ENCODE measurements at regions not wholly inside any gene's neighbourhood (a gene's known extent, or its start where the extent isn't known, plus 50 kb on each side); places are given as distances from the start of the nearest gene placed in this dataset.

- no peak overlapping the region for H3K14ac ChIP-seq (ENCODE audit: insufficient read length)
- H2BK15ac ChIP-seq (ENCODE audit: low read length): peak overlapping the region; percentile 85; the same call in 1 of the 2 replicates
- H3K18ac ChIP-seq (ENCODE audit: extremely low read depth, low read length): no peak overlapping the region; the same call in 1 of the 2 replicates
- no peak overlapping the region for H2AFZ ChIP-seq (ENCODE audit: low read length)
- H3K23ac ChIP-seq (ENCODE audit: insufficient read length): no peak overlapping the region
- no peak overlapping the region for H2BK5ac ChIP-seq (ENCODE audit: low read depth, low read length)
- H3K4me1 ChIP-seq (replicated peaks in 1 of 4; ENCODE audit: control insufficient read depth in 3 of 4, insufficient read depth in 4 of 4, low read length in 3 of 4): peaks cover 3 to 13% (median 7%) of the 10 kb centered on the region in 4 experiments; a peak in 5 of 7 replicates
- no peak overlapping the region for H3K4ac ChIP-seq (replicated peaks; ENCODE audit: insufficient read length, low read depth, low read length)
- H3K56ac ChIP-seq (replicated peaks; ENCODE audit: insufficient read length, low read depth, low read length): no peak overlapping the region
- DNase-seq (ENCODE audit: low read depth in 1 of 2, low spot score in 2 of 2) (no peak), FAIRE-seq (no peak)
- no peak overlapping the region for H3K27ac ChIP-seq (ENCODE audit: low read depth, low read length)
- ChIA-PET CTCF (ENCODE audit: partially characterized antibody) (interaction anchor here (0.6 to 1.1 kb wide), 4 partner anchors 12 to 1180 kb away, joined by 3 to 4 read pairs (median 3); no protein-coding TSS in a partner anchor), POLR2A (ENCODE audit: partially characterized antibody) (interaction anchor here (0.7 to 1.0 kb wide), 2 partner anchors 10 to 13 kb away, joined by 3 read pairs; no protein-coding TSS in a partner anchor)
- peak overlapping the region; percentile 87; the same call in 1 of the 2 replicates for H2BK12ac ChIP-seq (ENCODE audit: low read depth, low read length)
- H4K91ac ChIP-seq (replicated peaks; ENCODE audit: insufficient read length, low read length): peak overlapping the region; percentile 6
- no peak overlapping the region for H4K5ac ChIP-seq (ENCODE audit: insufficient read length, low read depth, low read length)
- no peaks in the 10 kb centered on the region for H3K27me3 ChIP-seq (replicated peaks in 1 of 4; ENCODE audit: control insufficient read depth in 3 of 4, extremely low read depth in 1 of 4, insufficient read depth in 3 of 4, low read length in 3 of 4)
- H4K8ac ChIP-seq (ENCODE audit: extremely low read depth, insufficient read depth, low read length): no peak overlapping the region
- H2BK120ac ChIP-seq (replicated peaks; ENCODE audit: low read depth, low read length): no peak overlapping the region
- H3K9ac ChIP-seq (replicated peaks in 1 of 4; ENCODE audit: extremely low read depth in 1 of 4, low read depth in 3 of 4, low read length in 3 of 4): no peak overlapping the region
- H3K36me3 ChIP-seq (ENCODE audit: control insufficient read depth in 2 of 4, insufficient read depth in 4 of 4, low read length in 3 of 4): no peaks in the 10 kb centered on the region
- H3K79me2 ChIP-seq (ENCODE audit: control insufficient read depth in 1 of 2, insufficient read depth in 2 of 2, low read length in 2 of 2): no peaks in the 10 kb centered on the region
- WGBS, 2 experiments (ENCODE audit: extremely low coverage in 1 of 2, insufficient coverage in 1 of 2, insufficient read length in 1 of 2, insufficient replicate concordance in 2 of 2, low coverage in 1 of 2, low lambda C conversion rate in 2 of 2, missing lambda C conversion rate in 1 of 2): 85% methylated on average over 7 of the region's 7 CpGs; no CpG with 5 or more reads in 1 of the 2 experiments
- H2BK20ac ChIP-seq (ENCODE audit: low read length): peak overlapping the region; percentile 89; the same call in 1 of the 2 replicates
- no peaks in the 10 kb centered on the region for H3K79me1 ChIP-seq (ENCODE audit: low read depth, low read length)
- no peaks in the 10 kb centered on the region for H4K20me1 ChIP-seq (replicated peaks in 1 of 2; ENCODE audit: control insufficient read depth in 1 of 2, insufficient read depth in 2 of 2, low read length in 2 of 2)
- no peak overlapping the region for H3K4me2 ChIP-seq (ENCODE audit: insufficient read depth in 1 of 2, low read depth in 2 of 2, low read length in 2 of 2)
- H3K4me3 ChIP-seq (ENCODE audit: extremely low read depth in 1 of 4, insufficient read depth in 2 of 4, low read depth in 3 of 4, low read length in 4 of 4): no peak overlapping the region
- H3K9me3 ChIP-seq (ENCODE audit: insufficient read depth in 2 of 2, low read depth in 1 of 2, low read length in 1 of 2): peaks cover 0 to 6% of the 10 kb centered on the region in 2 experiments; a peak in 2 of 4 replicates
- peak overlapping the region; percentile 72 for H2AK5ac ChIP-seq (ENCODE audit: low read depth, low read length)
- H3K23me2 ChIP-seq (ENCODE audit: low read depth, low read length): no peaks in the 10 kb centered on the region
- TF ChIP-seq ATF2 (IDR thresholded peaks at IDR 0.05; ENCODE audit: low read length): no peak
- no peak for TF ChIP-seq SP2 (IDR thresholded peaks at IDR 0.05; ENCODE audit: low read length)
- TF ChIP-seq HDAC6 (IDR thresholded peaks at IDR 0.05; ENCODE audit: low read depth, low read length): no peak
- no peak for TF ChIP-seq SAP30 (IDR thresholded peaks at IDR 0.05; ENCODE audit: insufficient read depth, insufficient replicate concordance, low read length)
- TF ChIP-seq CEBPB (IDR thresholded peaks at IDR 0.05; ENCODE audit: low read depth, low read length): no peak
- TF ChIP-seq GABPA (IDR thresholded peaks at IDR 0.05; ENCODE audit: borderline replicate concordance, insufficient read depth, low read length): no peak
- TF ChIP-seq BCL11A (IDR thresholded peaks at IDR 0.05; ENCODE audit: low read depth in 2 of 2, low read length in 2 of 2): no peak
- no peak for TF ChIP-seq POU5F1 (IDR thresholded peaks at IDR 0.05; ENCODE audit: low read depth, low read length)
- no peak for TF ChIP-seq EZH2 (IDR thresholded peaks at IDR 0.05; ENCODE audit: low read depth, low read length, severe bottlenecking)
- no peak for TF ChIP-seq KDM5A (IDR thresholded peaks at IDR 0.05; ENCODE audit: low read length)
- no peak for TF ChIP-seq SP1 (IDR thresholded peaks at IDR 0.05; ENCODE audit: low read depth, low read length)
Measured at GRCh38 chr7:70881167-70881847, 250.6 kb upstream of the GALNT17 start.

All from H1 (cell line).